ENCODE measurements at regions not wholly inside any gene's neighbourhood (a gene's known extent, or its start where the extent isn't known, plus 50 kb on each side); places are given as distances from the start of the nearest gene placed in this dataset.

GRCh38 chr6:94377835-94378234 is 958.5 kb upstream of the EPHA7 start:
- Histone ChIP-seq H3K36me3 (no peaks in the 10 kb centered on the region), H3K9me3 (peaks cover 0 to 4% (median 0%) of the 10 kb centered on the region in 12 donors), H3K4me3 (no peak overlapping the region), H3K4me1 (no peaks in the 10 kb centered on the region), H3K27ac (no peak overlapping the region), H3K27me3 (no peaks in the 10 kb centered on the region)
- TF ChIP-seq CTCF (IDR thresholded peaks at IDR 0.05) (no peak), POLR2A (IDR thresholded peaks at IDR 0.05) (no peak)
- 24 to 36% (median 29%) methylated on average over 1 of the region's 1 CpG for WGBS, 4 donors
- intact Hi-C loops (cut with DNase I) = loop anchor here in 1 of 10 donors (5.0 kb wide), 1 partner anchor 76 kb away; no protein-coding TSS in a partner anchor
- ATAC-seq = peak in 3 of 4 donors; percentile 80 to 93 (median 84)
- no peak for DNase-seq

GRCh38 chr6:94376876-94377275 is 957.5 kb upstream of the EPHA7 start:
- Histone ChIP-seq H3K9me3 (peaks cover 0 to 4% (median 0%) of the 10 kb centered on the region in 12 donors), H3K4me1 (no peaks in the 10 kb centered on the region), H3K4me3 (no peak overlapping the region), H3K27ac (no peak overlapping the region), H3K27me3 (no peaks in the 10 kb centered on the region), H3K36me3 (no peaks in the 10 kb centered on the region)
- 92 to 97% (median 96%) methylated on average over 1 of the region's 1 CpG for WGBS, 4 donors
- peak in 1 of 4 donors; percentile 46 for ATAC-seq
- intact Hi-C loops (cut with DNase I) = loop anchor here in 1 of 10 donors (5.0 kb wide), 1 partner anchor 75 kb away; no protein-coding TSS in a partner anchor
- TF ChIP-seq POLR2A (IDR thresholded peaks at IDR 0.05) = no peak
- no peak for TF ChIP-seq CTCF (IDR thresholded peaks at IDR 0.05)
- DNase-seq = no peak

GRCh38 chr6:94372229-94372628 is 952.9 kb upstream of the EPHA7 start:
- intact Hi-C loops (cut with DNase I) = no loop called here
- ATAC-seq (no peak), DNase-seq (no peak)
- Histone ChIP-seq H3K27ac (no peak overlapping the region), H3K27me3 (no peaks in the 10 kb centered on the region), H3K4me3 (no peak overlapping the region), H3K4me1 (no peaks in the 10 kb centered on the region), H3K36me3 (no peaks in the 10 kb centered on the region), H3K9me3 (no peaks in the 10 kb centered on the region)
- no peak for TF ChIP-seq POLR2A (IDR thresholded peaks at IDR 0.05)
- no peak for TF ChIP-seq CTCF (IDR thresholded peaks at IDR 0.05)

GRCh38 chr6:94367316-94367715 is 948.0 kb upstream of the EPHA7 start:
- no peak overlapping the region for H3K4me3 ChIP-seq
- ATAC-seq (no peak), DNase-seq (no peak)
- no peaks in the 10 kb centered on the region for H3K27me3 ChIP-seq
- 35 to 46% (median 40%) methylated on average over 1 of the region's 1 CpG for WGBS, 4 donors
- no peaks in the 10 kb centered on the region for H3K9me3 ChIP-seq
- H3K4me1 ChIP-seq = no peaks in the 10 kb centered on the region
- no peaks in the 10 kb centered on the region for H3K36me3 ChIP-seq
- TF ChIP-seq CTCF (IDR thresholded peaks at IDR 0.05) (no peak), POLR2A (IDR thresholded peaks at IDR 0.05) (no peak)
- H3K27ac ChIP-seq = no peak overlapping the region
- intact Hi-C loops (cut with DNase I) = no loop called here

Data from heart left ventricle (tissue), 16 donors.